ENCODE measurements at regions not wholly inside any gene's neighbourhood (a gene's known extent, or its start where the extent isn't known, plus 50 kb on each side); places are given as distances from the start of the nearest gene placed in this dataset.

- WGBS: 58% methylated on average over 1 of the region's 1 CpG
- TF ChIP-seq POLR2AphosphoS5 (IDR thresholded peaks at IDR 0.05): no peak
- TF ChIP-seq POLR2A (IDR thresholded peaks at IDR 0.05): no peak
- TF ChIP-seq CTCF (IDR thresholded peaks at IDR 0.05): no peak
- intact Hi-C loops (cut with DNase I): no loop called here
These were observed 504.9 kb downstream of the CCDC85A start for GRCh38 chr2:56688661-56689060.

GRCh38 chr2:56693501-56693900, 509.7 kb downstream of the CCDC85A start:
- WGBS: 75% methylated on average over 2 of the region's 2 CpGs

More at GRCh38 chr2:56688661-56689060, 504.9 kb downstream of the CCDC85A start:
- no peak for DNase-seq (ENCODE audit: low spot score)
- no peaks in the 10 kb centered on the region for H3K4me1 ChIP-seq (replicated peaks)
- no peak overlapping the region for H3K27ac ChIP-seq
- H3K36me3 ChIP-seq: no peaks in the 10 kb centered on the region
- no peaks in the 10 kb centered on the region for H3K27me3 ChIP-seq (replicated peaks; ENCODE audit: insufficient read depth)
- no peaks in the 10 kb centered on the region for H3K9me3 ChIP-seq
- no peak overlapping the region for H3K4me3 ChIP-seq

GRCh38 chr2:56703001-56703400, 519.2 kb downstream of the CCDC85A start:
- no peak for DNase-seq (ENCODE audit: low spot score)
- no peak overlapping the region for H3K27ac ChIP-seq
- whole genome bisulfite sequencing: 93% methylated on average over 2 of the region's 2 CpGs
- H3K4me1 ChIP-seq (replicated peaks): no peaks in the 10 kb centered on the region
- TF ChIP-seq POLR2AphosphoS5 (IDR thresholded peaks at IDR 0.05): no peak
- TF ChIP-seq CTCF (IDR thresholded peaks at IDR 0.05): no peak
- TF ChIP-seq POLR2A (IDR thresholded peaks at IDR 0.05): no peak
- no peaks in the 10 kb centered on the region for H3K27me3 ChIP-seq (replicated peaks; ENCODE audit: insufficient read depth)
- intact Hi-C loops (cut with DNase I): no loop called here
- no peaks in the 10 kb centered on the region for H3K36me3 ChIP-seq
- H3K9me3 ChIP-seq: no peaks in the 10 kb centered on the region
- H3K4me3 ChIP-seq: no peak overlapping the region

More at GRCh38 chr2:56693501-56693900, 509.7 kb downstream of the CCDC85A start:
- Histone ChIP-seq H3K27ac (no peak overlapping the region), H3K4me1 (replicated peaks) (no peaks in the 10 kb centered on the region), H3K9me3 (no peaks in the 10 kb centered on the region), H3K36me3 (no peaks in the 10 kb centered on the region), H3K4me3 (no peak overlapping the region), H3K27me3 (replicated peaks; ENCODE audit: insufficient read depth) (no peaks in the 10 kb centered on the region)
- TF ChIP-seq POLR2A (IDR thresholded peaks at IDR 0.05): no peak
- TF ChIP-seq POLR2AphosphoS5 (IDR thresholded peaks at IDR 0.05): no peak
- no peak for TF ChIP-seq CTCF (IDR thresholded peaks at IDR 0.05)
- DNase-seq (ENCODE audit: low spot score): no peak
- intact Hi-C loops (cut with DNase I): no loop called here

- TF ChIP-seq CTCF (IDR thresholded peaks at IDR 0.05) (no peak), POLR2A (IDR thresholded peaks at IDR 0.05) (no peak), POLR2AphosphoS5 (IDR thresholded peaks at IDR 0.05) (no peak)
- DNase-seq (ENCODE audit: low spot score): no peak
- H3K9me3 ChIP-seq: no peaks in the 10 kb centered on the region
- H3K4me3 ChIP-seq: no peak overlapping the region
- no peaks in the 10 kb centered on the region for H3K4me1 ChIP-seq (replicated peaks)
- H3K27me3 ChIP-seq (replicated peaks; ENCODE audit: insufficient read depth): no peaks in the 10 kb centered on the region
- 46% methylated on average over 2 of the region's 2 CpGs for WGBS
- H3K27ac ChIP-seq: no peak overlapping the region
- intact Hi-C loops (cut with DNase I): no loop called here
- H3K36me3 ChIP-seq: no peaks in the 10 kb centered on the region
These were observed 521.9 kb downstream of the CCDC85A start for GRCh38 chr2:56705713-56706112.

GRCh38 chr2:56707218-56707617, 523.4 kb downstream of the CCDC85A start:
- Histone ChIP-seq H3K27ac (no peak overlapping the region), H3K27me3 (replicated peaks; ENCODE audit: insufficient read depth) (no peaks in the 10 kb centered on the region), H3K4me3 (no peak overlapping the region), H3K36me3 (no peaks in the 10 kb centered on the region), H3K4me1 (replicated peaks) (no peaks in the 10 kb centered on the region), H3K9me3 (no peaks in the 10 kb centered on the region)
- no peak for TF ChIP-seq POLR2A (IDR thresholded peaks at IDR 0.05)
- intact Hi-C loops (cut with DNase I): no loop called here
- 76% methylated on average over 3 of the region's 3 CpGs for WGBS
- no peak for DNase-seq (ENCODE audit: low spot score)
